ENCODE measurements at regions not wholly inside any gene's neighbourhood (a gene's known extent, or its start where the extent isn't known, plus 50 kb on each side); places are given as distances from the start of the nearest gene placed in this dataset.

GRCh38 chr17:74040291-74040690 lies 163.2 kb upstream of the RPL38 start:
- TF ChIP-seq CTCF (IDR thresholded peaks at IDR 0.05): no peak
- TF ChIP-seq POLR2A (IDR thresholded peaks at IDR 0.05): no peak
- TF ChIP-seq POLR2AphosphoS5 (IDR thresholded peaks at IDR 0.05): no peak
- TF ChIP-seq EP300 (IDR thresholded peaks at IDR 0.05): no peak
